Stomach (tissue), 8 donors: ENCODE measurements at regions not wholly inside any gene's neighbourhood (a gene's known extent, or its start where the extent isn't known, plus 50 kb on each side); places are given as distances from the start of the nearest gene placed in this dataset.

ENCODE experiments used
- DNase-seq, 2 donors: peaks; one replicate each; pipeline versions ENCODE4 v3.0.0 to v3.0.0-alpha.2; 2013 to 2019
- H3K27ac ChIP-seq, 5 donors: fragments of 200-600 bp in 4 of 5; sonication (generic) in 4 of 5; one replicate each; pipeline ENCODE4 v1.5.1; 2013 to 2019; ENCODE audit warnings: mild to moderate bottlenecking in 1 of 5, moderate library complexity in 1 of 5
- H3K27me3 ChIP-seq, 3 donors: fragments of 200-600 bp; sonication (generic); one replicate each; pipeline ENCODE4 v1.5.1; 2017 to 2019; ENCODE audit warnings: mixed run types in 1 of 3
- H3K36me3 ChIP-seq, 4 donors: fragments of 200-600 bp; sonication (generic); 1 replicate in 3 of 4; 2 replicates in 1 of 4; pipeline ENCODE4 v1.5.1; 2016 to 2019
- H3K4me1 ChIP-seq, 4 donors: fragments of 200-600 bp; sonication (generic); one replicate each; pipeline ENCODE4 v1.5.1; 2016 to 2019
- H3K4me3 ChIP-seq, 4 donors: fragments of 200-600 bp; sonication (generic) in 3 of 4; one replicate each; pipeline ENCODE4 v1.5.1; 2016 to 2019; ENCODE audit warnings: mild to moderate bottlenecking in 1 of 4
- H3K9me3 ChIP-seq, 4 donors: fragments of 200-600 bp; sonication (generic); one replicate each; pipeline ENCODE4 v1.5.1; 2016 to 2019
- CTCF ChIP-seq, 7 experiments: fragments of 450-650 bp in 4 of 7; fragments of 200-600 bp in 3 of 7; sonication (generic) in 3 of 7; IDR thresholded peaks; one replicate each; pipeline ENCODE4 v1.5.1; 2016 to 2019; ENCODE audit warnings: antibody characterized with exemption in 7 of 7, control low read depth in 2 of 7, mild to moderate bottlenecking in 1 of 7
- EP300 ChIP-seq: sonication (generic); formaldehyde crosslinking; IDR thresholded peaks from one replicate; pipeline ENCODE4 v1.6.1; 2017; ENCODE audit warnings: antibody characterized with exemption
- POLR2A ChIP-seq, 4 donors: fragments of 450-650 bp; IDR thresholded peaks; one replicate each; pipeline ENCODE4 v1.6.1; 2016; ENCODE audit warnings: antibody characterized with exemption in 4 of 4, control low read depth in 2 of 4, mild to moderate bottlenecking in 1 of 4, moderate library complexity in 1 of 4
- POLR2AphosphoS5 ChIP-seq, 3 donors: sonication (generic); formaldehyde crosslinking; IDR thresholded peaks; one replicate each; pipeline ENCODE4 v1.6.1; 2016; ENCODE audit warnings: antibody characterized with exemption in 3 of 3
- WGBS, 5 donors: extraction: QIAGEN DNeasy Blood & Tissue Kit in 3 of 5; methylation state at CpG; one replicate each; pipeline versions ENCODE4 v1.1.5 to v1.1.7; 2013 to 2018; 5-methylcytosine and 5-hydroxymethylcytosine counted together
- intact Hi-C: fragments of 100-400 bp; cut with DNase I; formaldehyde crosslinking; loops from one replicate; pipeline ENCODE4 v1.15.1; 2023; ENCODE audit warnings: low total_unique reads
- small RNA-seq, 4 donors: library from RNA; depleted of rRNA; stranded (forward); fragments of <200 nt; gene quantifications; one replicate each; pipeline ENCODE3, GENCODE V24; 2016
- donor health status: healthy with polysubstance abuse.
- donor health status: Bipolar disorder and iron deficiency.
- donor health status: healthy.

- intact Hi-C loops, result no loop called here
Measured at GRCh38 chr3:87329065-87329464, 52.7 kb upstream of the POU1F1 start.

More at GRCh38 chr3:87329065-87329464, 52.7 kb upstream of the POU1F1 start:
- H3K27ac ChIP-seq, result no peak overlapping the region
- no peak for DNase-seq
- H3K4me1 ChIP-seq, result peaks cover 0 to 14% (median 3%) of the 10 kb centered on the region in 4 donors
- H3K4me3 ChIP-seq, result no peak overlapping the region
- no peaks in the 10 kb centered on the region for H3K36me3 ChIP-seq
- H3K27me3 ChIP-seq, result no peaks in the 10 kb centered on the region
- TF ChIP-seq CTCF (IDR thresholded peaks at IDR 0.05), result no peak
- TF ChIP-seq EP300, result no peak
- no peak for TF ChIP-seq POLR2A (IDR thresholded peaks at IDR 0.05)
- TF ChIP-seq POLR2AphosphoS5 (IDR thresholded peaks at IDR 0.05), result no peak
- WGBS, 5 donors, result 0 to 54% (median 0%) methylated on average over 1 of the region's 1 CpG
- no peaks in the 10 kb centered on the region for H3K9me3 ChIP-seq

Small RNA genes in the stretch of these regions (small RNA-seq; reads per million reads assigned to genes)
- gene RNU6-873P (0 reads per million in 4 donors), gene RNU6ATAC6P (0 reads per million in 4 donors)
